ENCODE measurements at regions not wholly inside any gene's neighbourhood (a gene's known extent, or its start where the extent isn't known, plus 50 kb on each side); places are given as distances from the start of the nearest gene placed in this dataset.

- Histone ChIP-seq H3K4me3 (ENCODE audit: control insufficient read depth in 1 of 7, extremely low read depth in 1 of 7, insufficient read depth in 4 of 7, low read depth in 2 of 7, low read length in 6 of 7) (no peak overlapping the region), H3K27ac (ENCODE audit: insufficient read depth in 1 of 2, low read depth in 1 of 2, low read length in 2 of 2, poor library complexity in 1 of 2, severe bottlenecking in 2 of 2) (no peak overlapping the region), H3K27me3 (replicated peaks in 2 of 5; ENCODE audit: control insufficient read depth in 4 of 5, insufficient read depth in 5 of 5, low read length in 4 of 5) (no peaks in the 10 kb centered on the region), H3K9me3 (ENCODE audit: control extremely low read depth in 1 of 5, control insufficient read depth in 4 of 5, insufficient read depth in 2 of 5, low read depth in 1 of 5, low read length in 4 of 5) (no peaks in the 10 kb centered on the region), H3K36me3 (ENCODE audit: control insufficient read depth in 4 of 4, insufficient read depth in 4 of 4, low read length in 3 of 4) (no peaks in the 10 kb centered on the region), H3K4me1 (ENCODE audit: control extremely low read depth in 1 of 4, control insufficient read depth in 4 of 4, insufficient read depth in 4 of 4, low read length in 3 of 4) (peaks cover 2 to 62% (median 35%) of the 10 kb centered on the region in 4 experiments)
- POLR2A ChIA-PET, result interaction anchor here (1.1 kb wide), 1 partner anchor 20 kb away, joined by 4 read pairs; no protein-coding TSS in a partner anchor
- CTCF ChIA-PET, result interaction anchor here (1.3 to 1.5 kb wide), 2 partner anchors 8 to 34 kb away, joined by 3 read pairs; no protein-coding TSS in a partner anchor
- no peak for DNase-seq
- 93% methylated on average over 4 of the region's 4 CpGs for WGBS (ENCODE audit: insufficient coverage)
Observed at GRCh38 chr2:128501700-128502099, 183.0 kb upstream of the HS6ST1 start.

GRCh38 chr2:128502200-128502599 is 183.5 kb upstream of the HS6ST1 start:
- POLR2A ChIA-PET, result interaction anchor here (1.1 kb wide), 1 partner anchor 21 kb away, joined by 4 read pairs; no protein-coding TSS in a partner anchor

GRCh38 chr2:128502638-128503246 is 184.1 kb upstream of the HS6ST1 start:
- DNase-seq, result no peak
- Histone ChIP-seq H3K27ac (ENCODE audit: insufficient read depth in 1 of 2, low read depth in 1 of 2, low read length in 2 of 2, poor library complexity in 1 of 2, severe bottlenecking in 2 of 2) (no peak overlapping the region), H3K4me1 (ENCODE audit: control extremely low read depth in 1 of 4, control insufficient read depth in 4 of 4, insufficient read depth in 4 of 4, low read length in 3 of 4) (peaks cover 2 to 62% (median 37%) of the 10 kb centered on the region in 4 experiments), H3K9me3 (ENCODE audit: control extremely low read depth in 1 of 5, control insufficient read depth in 4 of 5, insufficient read depth in 2 of 5, low read depth in 1 of 5, low read length in 4 of 5) (no peaks in the 10 kb centered on the region), H3K27me3 (replicated peaks in 2 of 5; ENCODE audit: control insufficient read depth in 4 of 5, insufficient read depth in 5 of 5, low read length in 4 of 5) (no peaks in the 10 kb centered on the region), H3K4me3 (ENCODE audit: control insufficient read depth in 1 of 7, extremely low read depth in 1 of 7, insufficient read depth in 4 of 7, low read depth in 2 of 7, low read length in 6 of 7) (no peak overlapping the region), H3K36me3 (ENCODE audit: control insufficient read depth in 4 of 4, insufficient read depth in 4 of 4, low read length in 3 of 4) (no peaks in the 10 kb centered on the region)
- WGBS (ENCODE audit: insufficient coverage), result 92% methylated on average over 12 of the region's 12 CpGs
- POLR2A ChIA-PET, result interaction anchor here (1.1 kb wide), 1 partner anchor 21 kb away, joined by 4 read pairs; no protein-coding TSS in a partner anchor
- CTCF ChIA-PET, result no interaction called here

More at GRCh38 chr2:128502200-128502599, 183.5 kb upstream of the HS6ST1 start:
- H3K9me3 ChIP-seq (ENCODE audit: control extremely low read depth in 1 of 5, control insufficient read depth in 4 of 5, insufficient read depth in 2 of 5, low read depth in 1 of 5, low read length in 4 of 5), result no peaks in the 10 kb centered on the region
- H3K27me3 ChIP-seq (replicated peaks in 2 of 5; ENCODE audit: control insufficient read depth in 4 of 5, insufficient read depth in 5 of 5, low read length in 4 of 5), result no peaks in the 10 kb centered on the region
- no peak overlapping the region for H3K27ac ChIP-seq (ENCODE audit: insufficient read depth in 1 of 2, low read depth in 1 of 2, low read length in 2 of 2, poor library complexity in 1 of 2, severe bottlenecking in 2 of 2)
- CTCF ChIA-PET, result interaction anchor here (1.5 kb wide), 1 partner anchor 34 kb away, joined by 3 read pairs; no protein-coding TSS in a partner anchor
- no peak for DNase-seq
- peaks cover 2 to 62% (median 37%) of the 10 kb centered on the region in 4 experiments for H3K4me1 ChIP-seq (ENCODE audit: control extremely low read depth in 1 of 4, control insufficient read depth in 4 of 4, insufficient read depth in 4 of 4, low read length in 3 of 4)
- no peaks in the 10 kb centered on the region for H3K36me3 ChIP-seq (ENCODE audit: control insufficient read depth in 4 of 4, insufficient read depth in 4 of 4, low read length in 3 of 4)
- WGBS (ENCODE audit: insufficient coverage), result 89% methylated on average over 4 of the region's 8 CpGs
- no peak overlapping the region for H3K4me3 ChIP-seq (ENCODE audit: control insufficient read depth in 1 of 7, extremely low read depth in 1 of 7, insufficient read depth in 4 of 7, low read depth in 2 of 7, low read length in 6 of 7)

GRCh38 chr2:128503399-128504245 is 185.0 kb upstream of the HS6ST1 start:
- Histone ChIP-seq H3K27me3 (replicated peaks in 2 of 5; ENCODE audit: control insufficient read depth in 4 of 5, insufficient read depth in 5 of 5, low read length in 4 of 5) (no peaks in the 10 kb centered on the region), H3K36me3 (ENCODE audit: control insufficient read depth in 4 of 4, insufficient read depth in 4 of 4, low read length in 3 of 4) (no peaks in the 10 kb centered on the region), H3K4me3 (ENCODE audit: control insufficient read depth in 1 of 7, extremely low read depth in 1 of 7, insufficient read depth in 4 of 7, low read depth in 2 of 7, low read length in 6 of 7) (no peak overlapping the region), H3K27ac (ENCODE audit: insufficient read depth in 1 of 2, low read depth in 1 of 2, low read length in 2 of 2, poor library complexity in 1 of 2, severe bottlenecking in 2 of 2) (no peak overlapping the region), H3K9me3 (ENCODE audit: control extremely low read depth in 1 of 5, control insufficient read depth in 4 of 5, insufficient read depth in 2 of 5, low read depth in 1 of 5, low read length in 4 of 5) (no peaks in the 10 kb centered on the region), H3K4me1 (ENCODE audit: control extremely low read depth in 1 of 4, control insufficient read depth in 4 of 4, insufficient read depth in 4 of 4, low read length in 3 of 4) (peaks cover 2 to 60% (median 37%) of the 10 kb centered on the region in 4 experiments)
- DNase-seq, result peak in 2 of 3 donors; percentile 43 to 58
- CTCF ChIA-PET, result interaction anchor here (1.0 kb wide), 2 partner anchors 14 to 36 kb away, joined by 3 read pairs; no protein-coding TSS in a partner anchor
- POLR2A ChIA-PET, result no interaction called here
- 68% methylated on average over 18 of the region's 19 CpGs for WGBS (ENCODE audit: insufficient coverage)

GRCh38 chr2:128504246-128505149 is 185.8 kb upstream of the HS6ST1 start:
- H3K36me3 ChIP-seq (ENCODE audit: control insufficient read depth in 4 of 4, insufficient read depth in 4 of 4, low read length in 3 of 4), result no peaks in the 10 kb centered on the region
- no peak overlapping the region for H3K27ac ChIP-seq (ENCODE audit: insufficient read depth in 1 of 2, low read depth in 1 of 2, low read length in 2 of 2, poor library complexity in 1 of 2, severe bottlenecking in 2 of 2)
- WGBS (ENCODE audit: insufficient coverage), result 64% methylated on average over 8 of the region's 11 CpGs
- CTCF ChIA-PET, result interaction anchor here (1.0 kb wide), 2 partner anchors 15 to 35 kb away, joined by 3 read pairs; no protein-coding TSS in a partner anchor
- no peaks in the 10 kb centered on the region for H3K9me3 ChIP-seq (ENCODE audit: control extremely low read depth in 1 of 5, control insufficient read depth in 4 of 5, insufficient read depth in 2 of 5, low read depth in 1 of 5, low read length in 4 of 5)
- peak in 2 of 3 donors; percentile 78 to 85 for DNase-seq
- peaks cover 2 to 54% (median 36%) of the 10 kb centered on the region in 4 experiments for H3K4me1 ChIP-seq (ENCODE audit: control extremely low read depth in 1 of 4, control insufficient read depth in 4 of 4, insufficient read depth in 4 of 4, low read length in 3 of 4)
- POLR2A ChIA-PET, result no interaction called here
- H3K27me3 ChIP-seq (replicated peaks in 2 of 5; ENCODE audit: control insufficient read depth in 4 of 5, insufficient read depth in 5 of 5, low read length in 4 of 5), result no peaks in the 10 kb centered on the region
- no peak overlapping the region for H3K4me3 ChIP-seq (ENCODE audit: control insufficient read depth in 1 of 7, extremely low read depth in 1 of 7, insufficient read depth in 4 of 7, low read depth in 2 of 7, low read length in 6 of 7)

- Histone ChIP-seq H3K27me3 (replicated peaks in 2 of 5; ENCODE audit: control insufficient read depth in 4 of 5, insufficient read depth in 5 of 5, low read length in 4 of 5) (no peaks in the 10 kb centered on the region), H3K4me1 (ENCODE audit: control extremely low read depth in 1 of 4, control insufficient read depth in 4 of 4, insufficient read depth in 4 of 4, low read length in 3 of 4) (peaks cover 2 to 48% (median 30%) of the 10 kb centered on the region in 4 experiments), H3K27ac (ENCODE audit: insufficient read depth in 1 of 2, low read depth in 1 of 2, low read length in 2 of 2, poor library complexity in 1 of 2, severe bottlenecking in 2 of 2) (no peak overlapping the region), H3K4me3 (ENCODE audit: control insufficient read depth in 1 of 7, extremely low read depth in 1 of 7, insufficient read depth in 4 of 7, low read depth in 2 of 7, low read length in 6 of 7) (no peak overlapping the region), H3K36me3 (ENCODE audit: control insufficient read depth in 4 of 4, insufficient read depth in 4 of 4, low read length in 3 of 4) (no peaks in the 10 kb centered on the region), H3K9me3 (ENCODE audit: control extremely low read depth in 1 of 5, control insufficient read depth in 4 of 5, insufficient read depth in 2 of 5, low read depth in 1 of 5, low read length in 4 of 5) (no peaks in the 10 kb centered on the region)
- no peak for DNase-seq
- WGBS (ENCODE audit: insufficient coverage), result 93% methylated on average over 4 of the region's 6 CpGs
- ChIA-PET POLR2A (interaction anchor here (0.6 kb wide), 1 partner anchor 225 kb away, joined by 3 read pairs; no protein-coding TSS in a partner anchor), CTCF (interaction anchor here (1.1 kb wide), 1 partner anchor 25 kb away, joined by 3 read pairs; no protein-coding TSS in a partner anchor)
Observed at GRCh38 chr2:128505150-128505490, 186.5 kb upstream of the HS6ST1 start.
